ENCODE measurements at regions not wholly inside any gene's neighbourhood (a gene's known extent, or its start where the extent isn't known, plus 50 kb on each side); places are given as distances from the start of the nearest gene placed in this dataset.

- TF ChIP-seq CTCF (IDR thresholded peaks at IDR 0.05): no peak
- TF ChIP-seq ZFX (IDR thresholded peaks at IDR 0.05; ENCODE audit: borderline replicate concordance): no peak
- no peak overlapping the region for H3K27ac ChIP-seq
Observed at GRCh38 chr7:10910447-10910846, 63.2 kb upstream of the PHF14 start.

- TF ChIP-seq CTCF (IDR thresholded peaks at IDR 0.05) (no peak), ZFX (IDR thresholded peaks at IDR 0.05; ENCODE audit: borderline replicate concordance) (no peak)
- H3K27ac ChIP-seq: no peak overlapping the region
Observed at GRCh38 chr7:10912077-10912476, 61.6 kb upstream of the PHF14 start.

- no peak overlapping the region for H3K27ac ChIP-seq
- TF ChIP-seq ZFX (IDR thresholded peaks at IDR 0.05; ENCODE audit: borderline replicate concordance) (no peak), CTCF (IDR thresholded peaks at IDR 0.05) (no peak)
Observed at GRCh38 chr7:10913457-10913856, 60.2 kb upstream of the PHF14 start.

- TF ChIP-seq CTCF (IDR thresholded peaks at IDR 0.05) (no peak), ZFX (IDR thresholded peaks at IDR 0.05; ENCODE audit: borderline replicate concordance) (no peak)
- H3K27ac ChIP-seq: no peak overlapping the region
Observed at GRCh38 chr7:10918093-10918590, 55.5 kb upstream of the PHF14 start.

GRCh38 chr7:10919923-10920322 is 53.7 kb upstream of the PHF14 start:
- TF ChIP-seq ZFX (IDR thresholded peaks at IDR 0.05; ENCODE audit: borderline replicate concordance): no peak
- TF ChIP-seq CTCF (IDR thresholded peaks at IDR 0.05): no peak
- no peak overlapping the region for H3K27ac ChIP-seq
